Keratinocyte (primary cell): ENCODE measurements at regions not wholly inside any gene's neighbourhood (a gene's known extent, or its start where the extent isn't known, plus 50 kb on each side); places are given as distances from the start of the nearest gene placed in this dataset.

Source experiments
- DNase-seq: peaks from one replicate; pipeline ENCODE4 v3.0.0-alpha.2; 2011; ENCODE audit warnings: low read depth, missing footprints, low spot score
- FAIRE-seq: peaks from 2 replicates; lab custom pipeline; 2011; peaks lifted over from hg19 to GRCh38; lab: Jason Lieb, UNC
- H2AFZ ChIP-seq: 2 replicates; pipeline ENCODE4 v1.6.0; 2012; ENCODE audit warnings: low read length, control low read depth, inconsistent platforms; ENCODE audit not compliant: control insufficient read depth
- H3K27ac ChIP-seq: 2 replicates; pipeline ENCODE4 v1.5.1; 2011; ENCODE audit warnings: low read length; ENCODE audit not compliant: control insufficient read depth, insufficient read depth
- H3K27me3 ChIP-seq: 3 replicates; pipeline ENCODE4 v1.6.0; 2011; ENCODE audit warnings: low read length; ENCODE audit not compliant: control insufficient read depth, insufficient read depth; ENCODE audit errors: extremely low read depth
- H3K36me3 ChIP-seq, 2 experiments: 2 replicates in 1 of 2; 3 replicates in 1 of 2; pipeline ENCODE4 v1.5.1; 2011; ENCODE audit warnings: low read length in 2 of 2, mild to moderate bottlenecking in 1 of 2; ENCODE audit not compliant: control insufficient read depth in 2 of 2, insufficient read depth in 2 of 2; ENCODE audit errors: extremely low read depth in 1 of 2
- H3K4me1 ChIP-seq: 3 replicates; pipeline ENCODE4 v1.5.1; 2011; ENCODE audit warnings: low read length; ENCODE audit not compliant: control insufficient read depth, insufficient read depth; ENCODE audit errors: extremely low read depth
- H3K4me2 ChIP-seq: 3 replicates; pipeline ENCODE4 v1.6.0; 2011; ENCODE audit warnings: low read depth, low read length; ENCODE audit not compliant: control insufficient read depth, insufficient read depth; ENCODE audit errors: extremely low read depth
- H3K4me3 ChIP-seq, 3 experiments: fragments of 200-600 bp in 1 of 3; sonication (generic) in 1 of 3; 2 replicates in 2 of 3; 3 replicates in 1 of 3; pipeline ENCODE4 v1.5.1; 2011 to 2016; ENCODE audit warnings: low read length in 3 of 3, mild to moderate bottlenecking in 3 of 3, control low read depth in 2 of 3, inconsistent platforms in 1 of 3, low read depth in 1 of 3, mixed read lengths in 1 of 3, mixed run types in 1 of 3, moderate library complexity in 1 of 3; ENCODE audit not compliant: control insufficient read depth in 2 of 3, insufficient read depth in 2 of 3; ENCODE audit errors: extremely low read depth in 1 of 3
- H3K79me2 ChIP-seq: 2 replicates; pipeline ENCODE4 v1.6.0; 2012; ENCODE audit warnings: low read length; ENCODE audit not compliant: control insufficient read depth, insufficient read depth
- H3K9ac ChIP-seq: 3 replicates; pipeline ENCODE4 v1.6.0; 2011; ENCODE audit warnings: low read length; ENCODE audit not compliant: control insufficient read depth, insufficient read depth; ENCODE audit errors: extremely low read depth
- H3K9me1 ChIP-seq: 3 replicates; pipeline ENCODE4 v1.6.0; 2011; ENCODE audit warnings: low read length; ENCODE audit not compliant: control insufficient read depth, insufficient read depth; ENCODE audit errors: extremely low read depth
- H3K9me3 ChIP-seq: 2 replicates; pipeline ENCODE4 v1.5.1; 2012; ENCODE audit warnings: low read depth, low read length; ENCODE audit not compliant: control insufficient read depth
- H4K20me1 ChIP-seq: 3 replicates; pipeline ENCODE4 v1.6.0; 2011; ENCODE audit warnings: low read length; ENCODE audit not compliant: control insufficient read depth, insufficient read depth; ENCODE audit errors: extremely low read depth
- CTCF ChIP-seq, 3 experiments: IDR thresholded peaks in 1 of 3; conservative IDR thresholded peaks in 1 of 3; optimal IDR thresholded peaks in 1 of 3; 2 replicates in 2 of 3; 3 replicates in 1 of 3; pipeline versions ENCODE3 to v1.5.1; 2011; ENCODE audit warnings: low read length in 3 of 3, mild to moderate bottlenecking in 3 of 3, moderate library complexity in 2 of 3, control low read depth in 1 of 3, inconsistent platforms in 1 of 3; ENCODE audit not compliant: insufficient read depth in 2 of 3; ENCODE audit errors: extremely low read depth in 1 of 3
- EZH2 ChIP-seq: IDR thresholded peaks from one replicate; pipeline ENCODE4 v1.6.1; 2012; ENCODE audit warnings: inconsistent platforms, mild to moderate bottlenecking, low read length, moderate library complexity
- dilution Hi-C: fragments of 300-500 bp; cut with MboI; formaldehyde crosslinking; loops from one replicate; pipeline ENCODE4 v1.7.0; 2020; ENCODE audit warnings: low sequenced_read_pairs; ENCODE audit not compliant: extremely low pct_ligation_motif_present

DNA sequence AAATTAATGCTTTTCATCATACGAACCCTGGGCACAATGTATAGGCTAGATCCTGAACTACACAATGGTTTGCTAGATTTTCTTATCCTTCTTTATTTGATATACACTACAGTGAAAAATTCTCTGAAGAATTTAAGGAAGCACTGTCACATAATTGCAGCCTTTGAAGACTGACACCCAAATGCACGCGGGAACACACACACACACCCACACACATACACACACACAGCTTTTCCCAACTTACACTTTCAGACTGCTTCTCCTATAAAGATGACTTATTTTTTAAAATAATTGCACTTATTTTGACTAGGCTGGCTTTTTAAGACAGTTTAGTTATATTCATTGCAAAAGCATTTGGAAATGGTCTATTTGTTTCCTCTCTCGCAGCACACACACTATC, 70.0 kb upstream of the LRRN1 start:
- DNase-seq (no peak), FAIRE-seq (no peak)
- Histone ChIP-seq H3K9me3 (no peaks in the 10 kb centered on the region), H3K27me3 (no peaks in the 10 kb centered on the region), H3K4me3 (no peak overlapping the region), H3K4me1 (no peaks in the 10 kb centered on the region), H4K20me1 (no peaks in the 10 kb centered on the region), H3K4me2 (no peak overlapping the region), H3K79me2 (no peaks in the 10 kb centered on the region), H3K27ac (no peak overlapping the region), H3K36me3 (no peaks in the 10 kb centered on the region), H3K9me1 (no peaks in the 10 kb centered on the region), H3K9ac (no peak overlapping the region), H2AFZ (no peak overlapping the region)
- dilution Hi-C loops = no loop called here
- no peak for TF ChIP-seq EZH2
- TF ChIP-seq CTCF (optimal IDR thresholded peaks at IDR 0.05 in 1 of 3, IDR thresholded peaks at IDR 0.05 in 1 of 3, conservative IDR thresholded peaks at IDR 0.05 in 1 of 3; ENCODE audit: extremely low read depth in 1 of 3, insufficient read depth in 2 of 3, low read length in 3 of 3) = no peak

DNA sequence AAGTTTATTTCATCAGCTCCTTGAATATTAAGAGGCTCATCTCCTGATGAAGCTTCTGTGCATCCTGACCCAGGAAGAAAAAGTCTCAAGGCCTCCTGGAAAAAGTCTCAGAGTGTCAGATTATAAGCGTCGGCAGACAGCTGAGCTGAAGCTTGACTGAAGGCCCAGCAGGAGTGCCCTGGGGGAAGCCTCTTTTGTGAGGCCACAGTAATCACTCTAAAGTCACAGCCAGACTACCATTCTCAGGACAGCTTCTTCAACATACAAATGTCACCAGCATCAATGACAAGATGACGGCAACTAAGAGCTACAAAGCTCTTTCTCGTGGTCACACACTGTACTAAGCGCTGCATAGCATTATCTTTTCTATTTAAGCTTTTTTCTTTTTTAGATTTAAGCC, 72.7 kb upstream of the LRRN1 start:
- dilution Hi-C loops = no loop called here
- no peaks in the 10 kb centered on the region for H3K9me3 ChIP-seq
- FAIRE-seq = no peak

More for the DNA sequence above, 72.7 kb upstream of the LRRN1 start:
- no peak overlapping the region for H3K4me2 ChIP-seq
- no peak overlapping the region for H2AFZ ChIP-seq
- DNase-seq = no peak
- no peaks in the 10 kb centered on the region for H4K20me1 ChIP-seq
- no peaks in the 10 kb centered on the region for H3K27me3 ChIP-seq
- no peaks in the 10 kb centered on the region for H3K79me2 ChIP-seq
- no peaks in the 10 kb centered on the region for H3K36me3 ChIP-seq
- H3K4me1 ChIP-seq = no peaks in the 10 kb centered on the region
- H3K9ac ChIP-seq = no peak overlapping the region
- TF ChIP-seq EZH2 (no peak), CTCF (optimal IDR thresholded peaks at IDR 0.05 in 1 of 3, IDR thresholded peaks at IDR 0.05 in 1 of 3, conservative IDR thresholded peaks at IDR 0.05 in 1 of 3; ENCODE audit: extremely low read depth in 1 of 3, insufficient read depth in 2 of 3, low read length in 3 of 3) (no peak)
- no peaks in the 10 kb centered on the region for H3K9me1 ChIP-seq
- H3K27ac ChIP-seq = no peak overlapping the region
- no peak overlapping the region for H3K4me3 ChIP-seq
